Stomach (tissue), 8 donors: ENCODE measurements at regions not wholly inside any gene's neighbourhood (a gene's known extent, or its start where the extent isn't known, plus 50 kb on each side); places are given as distances from the start of the nearest gene placed in this dataset.
A peak's percentile ranks its signal among the peaks of the same experiment; 100 is the strongest.

Experiments used
- DNase-seq, 2 donors: peaks; one replicate each; pipeline versions ENCODE4 v3.0.0 to v3.0.0-alpha.2; 2013 to 2019
- H3K27ac ChIP-seq, 5 donors: fragments of 200-600 bp in 4 of 5; sonication (generic) in 4 of 5; one replicate each; pipeline ENCODE4 v1.5.1; 2013 to 2019; ENCODE audit warnings: mild to moderate bottlenecking in 1 of 5, moderate library complexity in 1 of 5
- H3K27me3 ChIP-seq, 3 donors: fragments of 200-600 bp; sonication (generic); one replicate each; pipeline ENCODE4 v1.5.1; 2017 to 2019; ENCODE audit warnings: mixed run types in 1 of 3
- H3K36me3 ChIP-seq, 4 donors: fragments of 200-600 bp; sonication (generic); 1 replicate in 3 of 4; 2 replicates in 1 of 4; pipeline ENCODE4 v1.5.1; 2016 to 2019
- H3K4me1 ChIP-seq, 4 donors: fragments of 200-600 bp; sonication (generic); one replicate each; pipeline ENCODE4 v1.5.1; 2016 to 2019
- H3K4me3 ChIP-seq, 4 donors: fragments of 200-600 bp; sonication (generic) in 3 of 4; one replicate each; pipeline ENCODE4 v1.5.1; 2016 to 2019; ENCODE audit warnings: mild to moderate bottlenecking in 1 of 4
- H3K9me3 ChIP-seq, 4 donors: fragments of 200-600 bp; sonication (generic); one replicate each; pipeline ENCODE4 v1.5.1; 2016 to 2019
- CTCF ChIP-seq, 7 experiments: fragments of 450-650 bp in 4 of 7; fragments of 200-600 bp in 3 of 7; sonication (generic) in 3 of 7; IDR thresholded peaks; one replicate each; pipeline ENCODE4 v1.5.1; 2016 to 2019; ENCODE audit warnings: antibody characterized with exemption in 7 of 7, control low read depth in 2 of 7, mild to moderate bottlenecking in 1 of 7
- EP300 ChIP-seq: sonication (generic); formaldehyde crosslinking; IDR thresholded peaks from one replicate; pipeline ENCODE4 v1.6.1; 2017; ENCODE audit warnings: antibody characterized with exemption
- POLR2A ChIP-seq, 4 donors: fragments of 450-650 bp; IDR thresholded peaks; one replicate each; pipeline ENCODE4 v1.6.1; 2016; ENCODE audit warnings: antibody characterized with exemption in 4 of 4, control low read depth in 2 of 4, mild to moderate bottlenecking in 1 of 4, moderate library complexity in 1 of 4
- POLR2AphosphoS5 ChIP-seq, 3 donors: sonication (generic); formaldehyde crosslinking; IDR thresholded peaks; one replicate each; pipeline ENCODE4 v1.6.1; 2016; ENCODE audit warnings: antibody characterized with exemption in 3 of 3
- WGBS, 5 donors: extraction: QIAGEN DNeasy Blood & Tissue Kit in 3 of 5; methylation state at CpG; one replicate each; pipeline versions ENCODE4 v1.1.5 to v1.1.7; 2013 to 2018; 5-methylcytosine and 5-hydroxymethylcytosine counted together
- intact Hi-C: fragments of 100-400 bp; cut with DNase I; formaldehyde crosslinking; loops from one replicate; pipeline ENCODE4 v1.15.1; 2023; ENCODE audit warnings: low total_unique reads
- donor health status: healthy with polysubstance abuse.
- donor health status: Bipolar disorder and iron deficiency.
- donor health status: healthy.

- Histone ChIP-seq H3K27ac (no peak overlapping the region), H3K36me3 (no peaks in the 10 kb centered on the region), H3K4me1 (no peaks in the 10 kb centered on the region), H3K9me3 (peaks cover 0 to 8% (median 0%) of the 10 kb centered on the region in 4 donors), H3K4me3 (no peak overlapping the region), H3K27me3 (no peaks in the 10 kb centered on the region)
- no peak for DNase-seq
- WGBS, 5 donors = 77 to 87% (median 81%) methylated on average over 6 of the region's 6 CpGs
- intact Hi-C loops = no loop called here
- TF ChIP-seq EP300 = no peak
- TF ChIP-seq POLR2AphosphoS5 (IDR thresholded peaks at IDR 0.05) = no peak
- no peak for TF ChIP-seq POLR2A (IDR thresholded peaks at IDR 0.05)
- TF ChIP-seq CTCF (IDR thresholded peaks at IDR 0.05) = no peak
Measured at GRCh38 chr12:102567031-102567985, 86.9 kb upstream of the IGF1 start.

DNA sequence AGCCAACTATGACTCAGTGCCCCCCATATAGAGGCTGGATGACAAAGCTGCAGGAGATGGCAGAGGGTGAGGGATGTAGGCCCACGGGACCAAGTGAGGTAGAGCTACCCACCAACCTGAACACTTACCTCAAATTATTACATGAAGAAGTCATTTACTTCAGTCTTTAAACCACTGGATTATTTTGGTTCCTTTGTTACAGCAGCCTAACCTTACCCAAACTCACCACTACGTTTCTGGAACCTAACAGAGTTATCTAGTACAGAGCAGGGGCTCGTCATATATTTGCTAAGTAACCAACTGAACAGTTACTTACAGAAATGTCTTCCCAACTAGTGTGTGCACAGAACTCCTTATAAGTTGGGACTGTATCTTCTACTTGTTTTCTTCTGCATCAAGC lies 85.2 kb upstream of the IGF1 start:
- no peak for DNase-seq
- H3K36me3 ChIP-seq = no peaks in the 10 kb centered on the region
- TF ChIP-seq POLR2A (IDR thresholded peaks at IDR 0.05) (no peak), POLR2AphosphoS5 (IDR thresholded peaks at IDR 0.05) (no peak), EP300 (no peak), CTCF (IDR thresholded peaks at IDR 0.05) (no peak)
- intact Hi-C loops = no loop called here
- H3K4me3 ChIP-seq = no peak overlapping the region
- H3K27me3 ChIP-seq = no peaks in the 10 kb centered on the region
- no peaks in the 10 kb centered on the region for H3K4me1 ChIP-seq
- H3K27ac ChIP-seq = no peak overlapping the region
- peaks cover 0 to 8% (median 0%) of the 10 kb centered on the region in 4 donors for H3K9me3 ChIP-seq
- WGBS, 5 donors = 68 to 92% (median 83%) methylated on average over 3 of the region's 3 CpGs

GRCh38 chr12:102564026-102564425 lies 83.7 kb upstream of the IGF1 start:
- Histone ChIP-seq H3K36me3 (no peaks in the 10 kb centered on the region), H3K27me3 (no peaks in the 10 kb centered on the region), H3K4me1 (no peaks in the 10 kb centered on the region), H3K4me3 (no peak overlapping the region), H3K9me3 (peaks cover 0 to 8% (median 0%) of the 10 kb centered on the region in 4 donors), H3K27ac (no peak overlapping the region)
- no peak for TF ChIP-seq POLR2A (IDR thresholded peaks at IDR 0.05)
- TF ChIP-seq CTCF (IDR thresholded peaks at IDR 0.05) = no peak
- TF ChIP-seq EP300 = no peak
- no peak for TF ChIP-seq POLR2AphosphoS5 (IDR thresholded peaks at IDR 0.05)
- peak in 1 of 2 donors; percentile 15 for DNase-seq
- intact Hi-C loops = no loop called here
- 66 to 76% (median 70%) methylated on average over 4 of the region's 4 CpGs for WGBS, 5 donors

GRCh38 chr12:102562836-102563425 lies 82.6 kb upstream of the IGF1 start:
- no peak for TF ChIP-seq POLR2A (IDR thresholded peaks at IDR 0.05)
- TF ChIP-seq EP300 = no peak
- TF ChIP-seq CTCF (IDR thresholded peaks at IDR 0.05) = no peak
- no peak for TF ChIP-seq POLR2AphosphoS5 (IDR thresholded peaks at IDR 0.05)
- WGBS, 5 donors = 23 to 56% (median 36%) methylated on average over 2 of the region's 2 CpGs
- no peak overlapping the region for H3K4me3 ChIP-seq

More at GRCh38 chr12:102562836-102563425, 82.6 kb upstream of the IGF1 start:
- Histone ChIP-seq H3K4me1 (no peaks in the 10 kb centered on the region), H3K9me3 (peaks cover 0 to 8% (median 0%) of the 10 kb centered on the region in 4 donors), H3K27ac (no peak overlapping the region), H3K36me3 (no peaks in the 10 kb centered on the region), H3K27me3 (no peaks in the 10 kb centered on the region)
- intact Hi-C loops = no loop called here
- peak in 1 of 2 donors; percentile 21 for DNase-seq
